ENCODE measurements at regions not wholly inside any gene's neighbourhood (a gene's known extent, or its start where the extent isn't known, plus 50 kb on each side); places are given as distances from the start of the nearest gene placed in this dataset.

DNA sequence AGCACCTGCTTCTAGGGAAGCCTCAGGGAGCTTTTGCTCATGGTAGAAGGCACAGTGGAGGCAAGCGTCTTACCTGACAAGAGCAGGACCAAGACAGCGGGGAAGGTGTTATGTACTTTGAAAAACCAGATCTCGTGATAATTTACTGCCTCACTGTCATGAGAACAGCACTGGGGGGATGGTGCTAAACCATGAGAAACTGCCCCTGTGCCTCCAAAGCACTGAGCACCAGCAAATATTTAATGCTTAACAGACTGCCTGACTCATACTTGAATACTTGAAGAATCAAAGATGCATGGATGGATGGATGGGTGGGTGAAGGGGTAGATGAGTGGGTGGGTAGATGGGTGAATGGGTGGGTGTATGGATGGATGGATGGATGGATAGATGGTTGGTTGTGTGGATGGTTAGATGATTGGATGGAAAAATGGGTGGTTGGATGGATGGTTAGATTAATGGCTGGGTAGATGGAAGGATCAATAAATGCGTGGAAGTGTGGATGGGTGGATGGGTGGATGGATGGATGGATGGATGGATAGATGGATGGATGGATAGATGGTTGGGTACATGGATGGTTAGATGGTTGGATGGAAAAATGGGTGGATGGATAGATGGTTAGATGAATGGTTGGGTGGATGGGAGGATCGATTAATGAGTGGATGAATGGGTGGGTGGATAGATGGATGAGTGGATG is 101.1 kb upstream of the IPO5 start:
- TF ChIP-seq, protein P1, sequence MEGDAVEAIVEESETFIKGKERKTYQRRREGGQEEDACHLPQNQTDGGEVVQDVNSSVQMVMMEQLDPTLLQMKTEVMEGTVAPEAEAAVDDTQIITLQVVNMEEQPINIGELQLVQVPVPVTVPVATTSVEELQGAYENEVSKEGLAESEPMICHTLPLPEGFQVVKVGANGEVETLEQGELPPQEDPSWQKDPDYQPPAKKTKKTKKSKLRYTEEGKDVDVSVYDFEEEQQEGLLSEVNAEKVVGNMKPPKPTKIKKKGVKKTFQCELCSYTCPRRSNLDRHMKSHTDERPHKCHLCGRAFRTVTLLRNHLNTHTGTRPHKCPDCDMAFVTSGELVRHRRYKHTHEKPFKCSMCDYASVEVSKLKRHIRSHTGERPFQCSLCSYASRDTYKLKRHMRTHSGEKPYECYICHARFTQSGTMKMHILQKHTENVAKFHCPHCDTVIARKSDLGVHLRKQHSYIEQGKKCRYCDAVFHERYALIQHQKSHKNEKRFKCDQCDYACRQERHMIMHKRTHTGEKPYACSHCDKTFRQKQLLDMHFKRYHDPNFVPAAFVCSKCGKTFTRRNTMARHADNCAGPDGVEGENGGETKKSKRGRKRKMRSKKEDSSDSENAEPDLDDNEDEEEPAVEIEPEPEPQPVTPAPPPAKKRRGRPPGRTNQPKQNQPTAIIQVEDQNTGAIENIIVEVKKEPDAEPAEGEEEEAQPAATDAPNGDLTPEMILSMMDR (IDR thresholded peaks at IDR 0.05): no peak
- TF ChIP-seq ELF1 (IDR thresholded peaks at IDR 0.05) (no peak), JUND (IDR thresholded peaks at IDR 0.05) (no peak), SMC3 (IDR thresholded peaks at IDR 0.05; ENCODE audit: low read depth, low read length) (no peak), RCOR1 (IDR thresholded peaks at IDR 0.05; ENCODE audit: low read length) (no peak), NFIC (IDR thresholded peaks at IDR 0.05; ENCODE audit: borderline replicate concordance) (no peak), FOXM1 (IDR thresholded peaks at IDR 0.05; ENCODE audit: low read depth) (no peak), GABPA (IDR thresholded peaks at IDR 0.05; ENCODE audit: low read depth) (no peak), EZH2phosphoT487 (IDR thresholded peaks at IDR 0.05; ENCODE audit: borderline replicate concordance, low read depth) (no peak)
- TF ChIP-seq, protein P2, sequence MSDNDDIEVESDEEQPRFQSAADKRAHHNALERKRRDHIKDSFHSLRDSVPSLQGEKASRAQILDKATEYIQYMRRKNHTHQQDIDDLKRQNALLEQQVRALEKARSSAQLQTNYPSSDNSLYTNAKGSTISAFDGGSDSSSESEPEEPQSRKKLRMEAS (IDR thresholded peaks at IDR 0.05; ENCODE audit: low read depth): no peak
- TF ChIP-seq, protein P3, sequence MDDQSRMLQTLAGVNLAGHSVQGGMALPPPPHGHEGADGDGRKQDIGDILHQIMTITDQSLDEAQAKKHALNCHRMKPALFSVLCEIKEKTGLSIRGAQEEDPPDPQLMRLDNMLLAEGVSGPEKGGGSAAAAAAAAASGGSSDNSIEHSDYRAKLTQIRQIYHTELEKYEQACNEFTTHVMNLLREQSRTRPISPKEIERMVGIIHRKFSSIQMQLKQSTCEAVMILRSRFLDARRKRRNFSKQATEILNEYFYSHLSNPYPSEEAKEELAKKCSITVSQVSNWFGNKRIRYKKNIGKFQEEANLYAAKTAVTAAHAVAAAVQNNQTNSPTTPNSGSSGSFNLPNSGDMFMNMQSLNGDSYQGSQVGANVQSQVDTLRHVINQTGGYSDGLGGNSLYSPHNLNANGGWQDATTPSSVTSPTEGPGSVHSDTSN (IDR thresholded peaks at IDR 0.05): no peak
- TF ChIP-seq, protein P4, sequence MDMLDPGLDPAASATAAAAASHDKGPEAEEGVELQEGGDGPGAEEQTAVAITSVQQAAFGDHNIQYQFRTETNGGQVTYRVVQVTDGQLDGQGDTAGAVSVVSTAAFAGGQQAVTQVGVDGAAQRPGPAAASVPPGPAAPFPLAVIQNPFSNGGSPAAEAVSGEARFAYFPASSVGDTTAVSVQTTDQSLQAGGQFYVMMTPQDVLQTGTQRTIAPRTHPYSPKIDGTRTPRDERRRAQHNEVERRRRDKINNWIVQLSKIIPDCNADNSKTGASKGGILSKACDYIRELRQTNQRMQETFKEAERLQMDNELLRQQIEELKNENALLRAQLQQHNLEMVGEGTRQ (IDR thresholded peaks at IDR 0.05; ENCODE audit: borderline replicate concordance, low read depth, low read length): no peak
- TF ChIP-seq, protein P5, sequence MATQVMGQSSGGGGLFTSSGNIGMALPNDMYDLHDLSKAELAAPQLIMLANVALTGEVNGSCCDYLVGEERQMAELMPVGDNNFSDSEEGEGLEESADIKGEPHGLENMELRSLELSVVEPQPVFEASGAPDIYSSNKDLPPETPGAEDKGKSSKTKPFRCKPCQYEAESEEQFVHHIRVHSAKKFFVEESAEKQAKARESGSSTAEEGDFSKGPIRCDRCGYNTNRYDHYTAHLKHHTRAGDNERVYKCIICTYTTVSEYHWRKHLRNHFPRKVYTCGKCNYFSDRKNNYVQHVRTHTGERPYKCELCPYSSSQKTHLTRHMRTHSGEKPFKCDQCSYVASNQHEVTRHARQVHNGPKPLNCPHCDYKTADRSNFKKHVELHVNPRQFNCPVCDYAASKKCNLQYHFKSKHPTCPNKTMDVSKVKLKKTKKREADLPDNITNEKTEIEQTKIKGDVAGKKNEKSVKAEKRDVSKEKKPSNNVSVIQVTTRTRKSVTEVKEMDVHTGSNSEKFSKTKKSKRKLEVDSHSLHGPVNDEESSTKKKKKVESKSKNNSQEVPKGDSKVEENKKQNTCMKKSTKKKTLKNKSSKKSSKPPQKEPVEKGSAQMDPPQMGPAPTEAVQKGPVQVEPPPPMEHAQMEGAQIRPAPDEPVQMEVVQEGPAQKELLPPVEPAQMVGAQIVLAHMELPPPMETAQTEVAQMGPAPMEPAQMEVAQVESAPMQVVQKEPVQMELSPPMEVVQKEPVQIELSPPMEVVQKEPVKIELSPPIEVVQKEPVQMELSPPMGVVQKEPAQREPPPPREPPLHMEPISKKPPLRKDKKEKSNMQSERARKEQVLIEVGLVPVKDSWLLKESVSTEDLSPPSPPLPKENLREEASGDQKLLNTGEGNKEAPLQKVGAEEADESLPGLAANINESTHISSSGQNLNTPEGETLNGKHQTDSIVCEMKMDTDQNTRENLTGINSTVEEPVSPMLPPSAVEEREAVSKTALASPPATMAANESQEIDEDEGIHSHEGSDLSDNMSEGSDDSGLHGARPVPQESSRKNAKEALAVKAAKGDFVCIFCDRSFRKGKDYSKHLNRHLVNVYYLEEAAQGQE (IDR thresholded peaks at IDR 0.05; ENCODE audit: low read depth, low read length): no peak
